Upper lobe of left lung (tissue), 6 donors: ENCODE measurements at regions not wholly inside any gene's neighbourhood (a gene's known extent, or its start where the extent isn't known, plus 50 kb on each side); places are given as distances from the start of the nearest gene placed in this dataset.

ENCODE experiments used
- ATAC-seq, 2 donors: fragments of 200-7000 bp; cut with Tn5 transposase; one replicate each; pipeline ENCODE4 v1.9.1; 2022; ENCODE audit warnings: mild to moderate bottlenecking in 2 of 2, moderate library complexity in 2 of 2; ENCODE audit not compliant: low FRiP score in 2 of 2
- DNase-seq, 2 donors: peaks; one replicate each; pipeline ENCODE4 v3.0.0-alpha.2; 2019 to 2020
- H3K27ac ChIP-seq, 4 donors: fragments of 200-600 bp; sonication (generic); one replicate each; pipeline ENCODE4 v1.5.1; 2016 to 2019
- H3K27me3 ChIP-seq, 4 donors: fragments of 200-600 bp; sonication (generic); one replicate each; pipeline ENCODE4 v1.5.1; 2017 to 2019
- H3K36me3 ChIP-seq, 4 donors: fragments of 200-600 bp; sonication (generic); one replicate each; pipeline ENCODE4 v1.5.1; 2016 to 2019
- H3K4me1 ChIP-seq, 4 donors: fragments of 200-600 bp; sonication (generic); one replicate each; pipeline ENCODE4 v1.5.1; 2018 to 2019
- H3K4me3 ChIP-seq, 4 donors: fragments of 200-600 bp; sonication (generic); one replicate each; pipeline ENCODE4 v1.5.1; 2017 to 2019; ENCODE audit warnings: mild to moderate bottlenecking in 2 of 4, moderate library complexity in 1 of 4
- H3K9me3 ChIP-seq, 4 donors: fragments of 200-600 bp; sonication (generic); one replicate each; pipeline ENCODE4 v1.5.1; 2018 to 2019
- CTCF ChIP-seq, 6 experiments: fragments of 450-650 bp in 4 of 6; fragments of 200-600 bp in 2 of 6; sonication (generic) in 2 of 6; IDR thresholded peaks; one replicate each; pipeline ENCODE4 v1.5.1; 2016 to 2019; ENCODE audit warnings: antibody characterized with exemption in 6 of 6
- EP300 ChIP-seq, 4 donors: sonication (generic); formaldehyde crosslinking; IDR thresholded peaks; one replicate each; pipeline ENCODE4 v1.5.1; 2017; ENCODE audit warnings: antibody characterized with exemption in 4 of 4, control low read depth in 2 of 4
- POLR2A ChIP-seq, 4 donors: fragments of 450-650 bp; IDR thresholded peaks; one replicate each; pipeline ENCODE4 v1.5.1; 2016 to 2017; ENCODE audit warnings: antibody characterized with exemption in 4 of 4, mild to moderate bottlenecking in 2 of 4
- POLR2AphosphoS5 ChIP-seq, 2 donors: sonication (generic); formaldehyde crosslinking; IDR thresholded peaks; one replicate each; pipeline ENCODE4 v1.5.1; 2017; ENCODE audit warnings: antibody characterized with exemption in 2 of 2
- WGBS, 2 donors: methylation state at CpG; one replicate each; pipeline ENCODE4 v1.1.5; 2017 to 2018; 5-methylcytosine and 5-hydroxymethylcytosine counted together
- donor health status: DM: no; HTN: no; CAD: no; lungs with moderate emphysema.
- donor health status: DM: no; HTN: yes; CAD: no; lungs with severe emphysema.

GRCh38 chr2:167544602-167545001 lies 656.3 kb downstream of the XIRP2 start:
- DNase-seq = no peak
- ATAC-seq = no peak

GRCh38 chr2:167543721-167544120 lies 655.4 kb downstream of the XIRP2 start:
- no peak for DNase-seq
- Histone ChIP-seq H3K36me3 (no peaks in the 10 kb centered on the region), H3K27me3 (no peaks in the 10 kb centered on the region), H3K27ac (no peak overlapping the region), H3K9me3 (no peaks in the 10 kb centered on the region), H3K4me1 (no peaks in the 10 kb centered on the region), H3K4me3 (no peak overlapping the region)
- ATAC-seq = no peak
- TF ChIP-seq CTCF (IDR thresholded peaks at IDR 0.05) (no peak), POLR2AphosphoS5 (IDR thresholded peaks at IDR 0.05) (no peak), POLR2A (IDR thresholded peaks at IDR 0.05) (no peak), EP300 (IDR thresholded peaks at IDR 0.05) (no peak)
- WGBS, 2 donors = 95 to 96% methylated on average over 4 of the region's 4 CpGs

More at GRCh38 chr2:167544602-167545001, 656.3 kb downstream of the XIRP2 start:
- no peak overlapping the region for H3K4me3 ChIP-seq
- no peaks in the 10 kb centered on the region for H3K4me1 ChIP-seq
- 97% methylated on average over 19 of the region's 19 CpGs for WGBS, 2 donors
- H3K27ac ChIP-seq = no peak overlapping the region
- TF ChIP-seq POLR2A (IDR thresholded peaks at IDR 0.05) (no peak), EP300 (IDR thresholded peaks at IDR 0.05) (no peak), POLR2AphosphoS5 (IDR thresholded peaks at IDR 0.05) (no peak), CTCF (IDR thresholded peaks at IDR 0.05) (no peak)
- H3K27me3 ChIP-seq = no peaks in the 10 kb centered on the region
- no peaks in the 10 kb centered on the region for H3K9me3 ChIP-seq
- no peaks in the 10 kb centered on the region for H3K36me3 ChIP-seq

- ATAC-seq (no peak), DNase-seq (no peak)
- H3K9me3 ChIP-seq = no peaks in the 10 kb centered on the region
- TF ChIP-seq CTCF (IDR thresholded peaks at IDR 0.05) (no peak), POLR2AphosphoS5 (IDR thresholded peaks at IDR 0.05) (no peak), EP300 (IDR thresholded peaks at IDR 0.05) (no peak), POLR2A (IDR thresholded peaks at IDR 0.05) (no peak)
- no peak overlapping the region for H3K4me3 ChIP-seq
- H3K27me3 ChIP-seq = no peaks in the 10 kb centered on the region
- H3K36me3 ChIP-seq = no peaks in the 10 kb centered on the region
- H3K4me1 ChIP-seq = no peaks in the 10 kb centered on the region
- H3K27ac ChIP-seq = no peak overlapping the region
- 76 to 83% methylated on average over 4 of the region's 4 CpGs for WGBS, 2 donors
Measured at GRCh38 chr2:167537743-167538142, 649.5 kb downstream of the XIRP2 start.

GRCh38 chr2:167534443-167534842 lies 646.2 kb downstream of the XIRP2 start:
- no peak for DNase-seq
- ATAC-seq = no peak
- TF ChIP-seq POLR2AphosphoS5 (IDR thresholded peaks at IDR 0.05) (no peak), POLR2A (IDR thresholded peaks at IDR 0.05) (no peak), EP300 (IDR thresholded peaks at IDR 0.05) (no peak), CTCF (IDR thresholded peaks at IDR 0.05) (no peak)

GRCh38 chr2:167524786-167525185 lies 636.5 kb downstream of the XIRP2 start:
- no peak overlapping the region for H3K4me3 ChIP-seq
- H3K4me1 ChIP-seq = no peaks in the 10 kb centered on the region
- DNase-seq (no peak), ATAC-seq (no peak)
- H3K9me3 ChIP-seq = no peaks in the 10 kb centered on the region
- no peaks in the 10 kb centered on the region for H3K27me3 ChIP-seq
- H3K36me3 ChIP-seq = no peaks in the 10 kb centered on the region
- no peak overlapping the region for H3K27ac ChIP-seq
- TF ChIP-seq POLR2AphosphoS5 (IDR thresholded peaks at IDR 0.05) = no peak
- TF ChIP-seq CTCF (IDR thresholded peaks at IDR 0.05) = no peak
- no peak for TF ChIP-seq POLR2A (IDR thresholded peaks at IDR 0.05)
- TF ChIP-seq EP300 (IDR thresholded peaks at IDR 0.05) = no peak
- WGBS, 2 donors = 68 to 71% methylated on average over 2 of the region's 2 CpGs

More at GRCh38 chr2:167534443-167534842, 646.2 kb downstream of the XIRP2 start:
- Histone ChIP-seq H3K4me1 (no peaks in the 10 kb centered on the region), H3K36me3 (no peaks in the 10 kb centered on the region), H3K9me3 (no peaks in the 10 kb centered on the region), H3K27ac (no peak overlapping the region), H3K27me3 (no peaks in the 10 kb centered on the region), H3K4me3 (no peak overlapping the region)
- 87% methylated on average over 1 of the region's 1 CpG for WGBS, 2 donors
